Esophagus (tissue), 2 donors: ENCODE measurements at regions not wholly inside any gene's neighbourhood (a gene's known extent, or its start where the extent isn't known, plus 50 kb on each side); places are given as distances from the start of the nearest gene placed in this dataset.

ENCODE experiments used
- H3K27ac ChIP-seq, 2 donors: one replicate each; pipeline ENCODE4 v1.5.1; 2013; ENCODE audit warnings: low read depth in 2 of 2, mild to moderate bottlenecking in 2 of 2, inconsistent platforms in 1 of 2, low read length in 1 of 2, moderate library complexity in 1 of 2
- H3K27me3 ChIP-seq, 2 donors: one replicate each; pipeline ENCODE4 v1.6.1; 2013; ENCODE audit warnings: low read length in 2 of 2, control low read depth in 1 of 2, mild to moderate bottlenecking in 1 of 2; ENCODE audit not compliant: insufficient read depth in 2 of 2, control insufficient read depth in 1 of 2
- H3K36me3 ChIP-seq, 2 donors: one replicate each; pipeline ENCODE4 v1.6.1; 2013; ENCODE audit warnings: low read length in 1 of 2; ENCODE audit not compliant: control insufficient read depth in 2 of 2, insufficient read depth in 2 of 2
- H3K4me1 ChIP-seq, 2 donors: one replicate each; pipeline ENCODE4 v1.6.1; 2013; ENCODE audit warnings: low read length in 1 of 2; ENCODE audit not compliant: control insufficient read depth in 2 of 2, insufficient read depth in 2 of 2
- H3K4me3 ChIP-seq, 2 donors: one replicate each; pipeline ENCODE4 v1.5.1; 2013; ENCODE audit warnings: low read length in 2 of 2, mild to moderate bottlenecking in 2 of 2, low read depth in 1 of 2, moderate library complexity in 1 of 2
- H3K9me3 ChIP-seq, 2 donors: one replicate each; pipeline ENCODE4 v1.6.1; 2013; ENCODE audit warnings: mild to moderate bottlenecking in 2 of 2, low read depth in 1 of 2, low read length in 1 of 2, moderate library complexity in 1 of 2; ENCODE audit not compliant: control insufficient read depth in 2 of 2, insufficient read depth in 1 of 2
- WGBS, 2 donors: extraction: QIAGEN DNeasy Blood & Tissue Kit; methylation state at CpG; one replicate each; pipeline ENCODE4 v1.1.7; 2013; 5-methylcytosine and 5-hydroxymethylcytosine counted together
- donor health status: healthy with polysubstance abuse.
- donor health status: Bipolar disorder and iron deficiency.

GRCh38 chr7:91564541-91564940 is 300.3 kb downstream of the FZD1 start:
- H3K4me3 ChIP-seq, result no peak overlapping the region
- no peaks in the 10 kb centered on the region for H3K36me3 ChIP-seq
- no peaks in the 10 kb centered on the region for H3K4me1 ChIP-seq
- 76 to 81% methylated on average over 1 of the region's 1 CpG for WGBS, 2 donors
- H3K9me3 ChIP-seq, result no peaks in the 10 kb centered on the region
- no peaks in the 10 kb centered on the region for H3K27me3 ChIP-seq
- no peak overlapping the region for H3K27ac ChIP-seq

GRCh38 chr7:91565499-91566401 is 301.5 kb downstream of the FZD1 start:
- 36 to 54% methylated on average over 13 of the region's 13 CpGs for WGBS, 2 donors
- Histone ChIP-seq H3K27me3 (no peaks in the 10 kb centered on the region), H3K9me3 (no peaks in the 10 kb centered on the region), H3K27ac (no peak overlapping the region), H3K36me3 (no peaks in the 10 kb centered on the region), H3K4me3 (no peak overlapping the region), H3K4me1 (no peaks in the 10 kb centered on the region)

DNA sequence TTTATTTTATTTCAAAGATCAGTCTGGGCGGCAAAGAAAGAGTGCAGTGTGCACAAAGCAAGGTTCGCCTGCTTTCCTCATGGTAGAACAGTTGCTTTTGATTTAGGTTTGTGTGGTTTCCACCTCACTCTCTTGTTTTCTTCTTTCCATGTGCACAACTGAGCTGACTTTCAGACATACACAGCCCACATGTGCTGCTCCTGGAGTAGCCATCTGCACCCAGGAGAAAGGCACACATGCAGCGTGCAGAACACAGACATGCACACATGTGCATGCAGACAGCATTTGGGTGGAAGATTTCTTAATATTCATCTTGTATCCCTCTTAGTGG is 302.1 kb downstream of the FZD1 start:
- no peaks in the 10 kb centered on the region for H3K27me3 ChIP-seq
- WGBS, 2 donors, result 58 to 80% methylated on average over 3 of the region's 3 CpGs
- H3K4me3 ChIP-seq, result no peak overlapping the region
- no peaks in the 10 kb centered on the region for H3K9me3 ChIP-seq
- no peaks in the 10 kb centered on the region for H3K36me3 ChIP-seq
- H3K4me1 ChIP-seq, result no peaks in the 10 kb centered on the region
- no peak overlapping the region for H3K27ac ChIP-seq

DNA sequence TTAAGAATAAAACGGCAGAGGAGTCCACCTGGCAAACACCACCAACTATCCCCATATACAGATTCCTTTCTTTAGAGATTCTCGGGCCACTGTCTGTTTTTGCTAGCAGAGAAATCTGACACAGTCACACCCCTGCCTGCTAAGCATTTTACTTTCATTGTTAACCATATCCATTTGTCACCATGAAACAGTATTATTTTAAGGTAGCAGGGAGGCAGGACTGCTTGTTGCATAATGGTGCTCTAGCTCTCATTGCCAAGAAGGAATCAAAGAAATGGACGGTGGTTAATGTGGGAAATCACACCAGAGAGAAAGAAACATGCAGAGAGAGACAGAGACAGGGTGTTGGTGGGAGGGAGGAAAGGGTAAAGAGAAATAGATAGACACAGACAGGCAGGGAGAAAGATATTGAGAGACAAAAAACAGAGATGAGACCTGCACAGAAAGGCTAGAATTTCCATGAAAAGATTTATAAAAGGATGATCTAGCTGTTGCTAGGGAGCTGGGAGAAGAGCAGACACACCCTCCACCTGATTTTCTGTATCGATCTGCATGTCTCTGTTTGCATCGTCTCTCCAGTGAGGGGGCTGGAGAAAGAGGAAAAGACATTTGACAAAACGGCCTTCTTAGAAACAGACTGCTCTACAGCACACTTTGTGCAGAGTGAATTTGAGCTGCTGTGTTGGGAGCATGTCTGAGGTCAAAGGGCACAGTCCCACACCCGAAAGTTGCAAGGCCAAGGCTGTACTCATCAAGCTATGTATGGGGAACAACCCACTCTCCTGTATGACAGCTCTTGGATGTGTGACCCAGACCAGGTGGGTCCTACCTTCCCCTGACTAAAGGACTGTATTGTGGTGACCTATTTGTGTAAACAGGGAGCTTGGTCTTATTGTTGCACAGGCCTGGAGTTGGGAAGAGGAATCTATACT is 303.1 kb downstream of the FZD1 start:
- Histone ChIP-seq H3K4me3 (no peak overlapping the region), H3K27ac (no peak overlapping the region), H3K9me3 (no peaks in the 10 kb centered on the region), H3K36me3 (no peaks in the 10 kb centered on the region), H3K27me3 (no peaks in the 10 kb centered on the region), H3K4me1 (no peaks in the 10 kb centered on the region)
- 66 to 71% methylated on average over 7 of the region's 7 CpGs for WGBS, 2 donors

- Histone ChIP-seq H3K4me1 (no peaks in the 10 kb centered on the region), H3K4me3 (no peak overlapping the region), H3K27ac (no peak overlapping the region), H3K36me3 (no peaks in the 10 kb centered on the region), H3K27me3 (no peaks in the 10 kb centered on the region), H3K9me3 (no peaks in the 10 kb centered on the region)
- WGBS, 2 donors, result 86 to 96% methylated on average over 1 of the region's 1 CpG
Observed at GRCh38 chr7:91568138-91568537, 303.9 kb downstream of the FZD1 start.

- WGBS, 2 donors, result 76 to 79% methylated on average over 1 of the region's 1 CpG
- Histone ChIP-seq H3K36me3 (no peaks in the 10 kb centered on the region), H3K27me3 (no peaks in the 10 kb centered on the region), H3K4me3 (no peak overlapping the region), H3K27ac (no peak overlapping the region), H3K9me3 (no peaks in the 10 kb centered on the region), H3K4me1 (no peaks in the 10 kb centered on the region)
Observed at GRCh38 chr7:91569728-91570457, 305.7 kb downstream of the FZD1 start.

DNA sequence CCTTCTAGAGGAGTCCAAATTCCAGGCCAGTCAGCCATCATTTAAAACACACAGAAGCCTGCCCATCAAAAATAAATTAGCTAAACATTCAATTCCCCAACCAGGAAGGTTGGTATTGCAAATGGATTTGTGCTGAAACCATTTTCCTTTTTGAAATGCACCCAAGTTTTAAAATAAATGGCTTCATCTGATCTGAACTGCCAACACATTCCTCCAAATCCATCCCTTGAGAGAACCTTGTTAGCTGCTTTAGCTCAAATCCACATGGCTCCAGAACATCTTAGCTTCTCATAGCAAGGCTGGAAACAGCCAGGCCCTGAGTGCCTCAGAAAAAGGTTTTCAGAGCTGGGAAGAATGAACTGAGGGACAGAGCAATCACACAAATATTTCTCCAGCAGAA is 306.3 kb downstream of the FZD1 start:
- H3K36me3 ChIP-seq, result no peaks in the 10 kb centered on the region
- H3K4me1 ChIP-seq, result no peaks in the 10 kb centered on the region
- no peak overlapping the region for H3K4me3 ChIP-seq
- no peaks in the 10 kb centered on the region for H3K9me3 ChIP-seq
- no peak overlapping the region for H3K27ac ChIP-seq
- no peaks in the 10 kb centered on the region for H3K27me3 ChIP-seq

DNA sequence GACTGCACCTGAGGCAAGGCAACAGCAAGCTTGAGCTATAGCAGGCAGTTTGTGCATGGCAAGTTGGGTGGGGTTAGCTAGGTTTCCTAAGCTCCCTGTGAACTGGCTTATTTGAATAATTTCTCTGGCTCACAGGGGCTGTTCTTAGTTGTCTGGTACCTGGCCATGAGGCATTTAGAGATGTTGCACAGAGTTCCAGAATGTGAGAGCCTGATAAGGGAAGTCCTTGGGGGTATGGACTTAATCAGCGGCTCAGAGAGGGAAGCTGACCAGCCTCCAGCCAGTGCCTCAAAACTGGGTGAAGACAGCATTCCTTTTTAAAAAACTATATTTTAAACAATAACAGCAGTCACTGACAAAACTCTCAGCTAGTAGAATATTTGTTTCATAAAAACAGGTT is 307.4 kb downstream of the FZD1 start:
- Histone ChIP-seq H3K9me3 (no peaks in the 10 kb centered on the region), H3K4me1 (no peaks in the 10 kb centered on the region), H3K36me3 (no peaks in the 10 kb centered on the region), H3K27me3 (no peaks in the 10 kb centered on the region), H3K27ac (no peak overlapping the region), H3K4me3 (no peak overlapping the region)
- WGBS, 2 donors, result 89 to 98% methylated on average over 1 of the region's 1 CpG

GRCh38 chr7:91573405-91573804 is 307.1 kb downstream of the MTERF1 start:
- Histone ChIP-seq H3K4me3 (no peak overlapping the region), H3K36me3 (no peaks in the 10 kb centered on the region), H3K27me3 (no peaks in the 10 kb centered on the region), H3K27ac (no peak overlapping the region), H3K4me1 (no peaks in the 10 kb centered on the region), H3K9me3 (no peaks in the 10 kb centered on the region)
- 67 to 88% methylated on average over 1 of the region's 1 CpG for WGBS, 2 donors
